Upper lobe of right lung (tissue), 1 donor: ENCODE measurements at regions not wholly inside any gene's neighbourhood (a gene's known extent, or its start where the extent isn't known, plus 50 kb on each side); places are given as distances from the start of the nearest gene placed in this dataset.

Experiments used
- ATAC-seq: fragments of 200-7000 bp; cut with Tn5 transposase; one replicate; pipeline ENCODE4 v1.9.1; 2020; ENCODE audit warnings: mild to moderate bottlenecking, moderate library complexity
- DNase-seq: peaks from one replicate; pipeline ENCODE4 v3.0.0-alpha.2; 2020
- H3K27ac ChIP-seq: fragments of 200-600 bp; one replicate; pipeline ENCODE4 v1.8.0; 2022
- H3K27me3 ChIP-seq: fragments of 200-600 bp; one replicate; pipeline ENCODE4 v1.8.0; 2022; ENCODE audit warnings: mild to moderate bottlenecking
- H3K36me3 ChIP-seq: fragments of 200-600 bp; one replicate; pipeline ENCODE4 v1.8.0; 2022
- H3K4me1 ChIP-seq: fragments of 200-600 bp; one replicate; pipeline ENCODE4 v1.8.0; 2022
- H3K4me3 ChIP-seq: fragments of 200-600 bp; one replicate; pipeline ENCODE4 v1.8.0; 2022; ENCODE audit warnings: mild to moderate bottlenecking
- H3K9me3 ChIP-seq: fragments of 200-600 bp; one replicate; pipeline ENCODE4 v1.8.0; 2022
- intact Hi-C: fragments of 100-400 bp; cut with DNase I; formaldehyde crosslinking; loops from one replicate; pipeline ENCODE4 v1.11.0; 2022
- TF ChIP-seq, protein P1 (sequence below): fragments of 200-600 bp; IDR thresholded peaks from one replicate; pipeline ENCODE4 v1.8.0; 2022; ENCODE audit warnings: antibody characterized with exemption
- donor health status: DM: no; HTN: yes; CAD: no; lungs with severe emphysema.

DNA sequence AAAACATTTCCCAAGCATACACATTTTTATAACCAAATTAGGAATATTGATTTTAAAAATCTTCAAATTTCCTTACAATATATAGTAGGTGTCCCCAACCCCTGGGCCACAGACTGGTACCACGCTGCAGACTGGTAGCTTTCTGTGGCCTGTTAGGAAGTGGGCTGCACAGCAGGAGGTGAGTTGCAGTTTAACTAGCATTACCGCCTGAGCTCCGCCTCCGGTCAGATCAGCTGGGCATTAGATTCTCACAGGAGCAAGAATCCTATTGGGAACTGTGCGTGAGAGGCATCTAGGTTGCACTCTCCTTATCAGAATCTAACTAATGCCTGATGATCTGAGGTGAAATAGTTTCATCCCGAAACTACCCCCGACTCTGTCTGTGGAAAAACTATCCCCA lies 62.1 kb downstream of the ZWINT start:
- H3K9me3 ChIP-seq = no peaks in the 10 kb centered on the region
- intact Hi-C loops = no loop called here
- ATAC-seq (no peak), DNase-seq (no peak)
- H3K4me3 ChIP-seq = no peak overlapping the region
- no peaks in the 10 kb centered on the region for H3K27me3 ChIP-seq
- H3K27ac ChIP-seq = no peak overlapping the region
- TF ChIP-seq, protein P1, sequence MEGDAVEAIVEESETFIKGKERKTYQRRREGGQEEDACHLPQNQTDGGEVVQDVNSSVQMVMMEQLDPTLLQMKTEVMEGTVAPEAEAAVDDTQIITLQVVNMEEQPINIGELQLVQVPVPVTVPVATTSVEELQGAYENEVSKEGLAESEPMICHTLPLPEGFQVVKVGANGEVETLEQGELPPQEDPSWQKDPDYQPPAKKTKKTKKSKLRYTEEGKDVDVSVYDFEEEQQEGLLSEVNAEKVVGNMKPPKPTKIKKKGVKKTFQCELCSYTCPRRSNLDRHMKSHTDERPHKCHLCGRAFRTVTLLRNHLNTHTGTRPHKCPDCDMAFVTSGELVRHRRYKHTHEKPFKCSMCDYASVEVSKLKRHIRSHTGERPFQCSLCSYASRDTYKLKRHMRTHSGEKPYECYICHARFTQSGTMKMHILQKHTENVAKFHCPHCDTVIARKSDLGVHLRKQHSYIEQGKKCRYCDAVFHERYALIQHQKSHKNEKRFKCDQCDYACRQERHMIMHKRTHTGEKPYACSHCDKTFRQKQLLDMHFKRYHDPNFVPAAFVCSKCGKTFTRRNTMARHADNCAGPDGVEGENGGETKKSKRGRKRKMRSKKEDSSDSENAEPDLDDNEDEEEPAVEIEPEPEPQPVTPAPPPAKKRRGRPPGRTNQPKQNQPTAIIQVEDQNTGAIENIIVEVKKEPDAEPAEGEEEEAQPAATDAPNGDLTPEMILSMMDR = no peak
- H3K4me1 ChIP-seq = no peaks in the 10 kb centered on the region
- no peaks in the 10 kb centered on the region for H3K36me3 ChIP-seq

DNA sequence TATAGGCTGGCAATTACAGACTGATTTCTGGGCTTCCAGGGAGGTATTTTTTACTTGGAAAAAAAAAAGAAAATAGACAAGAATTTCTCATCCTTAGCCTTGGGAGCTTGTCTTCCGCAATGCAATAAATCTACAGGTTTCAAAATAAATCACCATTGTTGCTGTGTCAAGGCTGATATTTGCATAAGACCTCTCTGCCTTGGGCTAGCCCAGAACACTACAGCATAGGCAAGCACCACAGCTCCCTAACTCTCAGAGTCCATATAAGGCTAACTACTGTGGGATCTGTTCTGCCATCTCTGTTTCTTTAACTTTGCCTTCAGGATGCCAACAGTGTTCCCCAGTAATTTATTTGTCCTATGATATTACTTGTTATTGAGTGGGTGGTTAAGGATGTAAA lies 64.4 kb downstream of the ZWINT start:
- H3K4me1 ChIP-seq = no peaks in the 10 kb centered on the region
- TF ChIP-seq, protein P1 = no peak
- H3K27me3 ChIP-seq = no peaks in the 10 kb centered on the region
- no peaks in the 10 kb centered on the region for H3K9me3 ChIP-seq
- intact Hi-C loops = no loop called here
- H3K4me3 ChIP-seq = no peak overlapping the region
- no peak for ATAC-seq
- no peak overlapping the region for H3K27ac ChIP-seq
- no peaks in the 10 kb centered on the region for H3K36me3 ChIP-seq
- no peak for DNase-seq

DNA sequence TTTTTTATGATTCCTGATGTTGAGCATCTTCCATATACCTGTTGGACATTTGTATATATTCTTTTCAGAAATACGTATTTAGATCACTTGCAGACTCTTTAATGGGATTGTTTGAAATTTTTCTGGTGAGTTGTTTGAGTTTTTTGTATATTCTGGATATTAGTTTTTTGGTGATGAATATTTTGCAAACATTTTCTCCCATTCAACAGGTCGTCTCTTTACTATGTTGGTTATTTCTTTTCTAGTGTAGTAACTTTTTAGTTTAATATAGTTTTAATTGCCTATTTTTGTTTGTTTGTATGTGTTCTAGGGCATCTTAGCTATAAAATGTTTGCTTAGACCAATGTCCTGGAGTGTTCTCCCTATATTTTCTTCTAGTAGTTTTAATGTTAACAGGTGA lies 72.7 kb downstream of the ZWINT start:
- H3K4me1 ChIP-seq = no peaks in the 10 kb centered on the region
- no peak overlapping the region for H3K4me3 ChIP-seq
- ATAC-seq = no peak
- intact Hi-C loops = no loop called here
- TF ChIP-seq, protein P1 = no peak
- no peaks in the 10 kb centered on the region for H3K9me3 ChIP-seq
- H3K27me3 ChIP-seq = no peaks in the 10 kb centered on the region
- DNase-seq = no peak
- H3K36me3 ChIP-seq = no peaks in the 10 kb centered on the region
- no peak overlapping the region for H3K27ac ChIP-seq

DNA sequence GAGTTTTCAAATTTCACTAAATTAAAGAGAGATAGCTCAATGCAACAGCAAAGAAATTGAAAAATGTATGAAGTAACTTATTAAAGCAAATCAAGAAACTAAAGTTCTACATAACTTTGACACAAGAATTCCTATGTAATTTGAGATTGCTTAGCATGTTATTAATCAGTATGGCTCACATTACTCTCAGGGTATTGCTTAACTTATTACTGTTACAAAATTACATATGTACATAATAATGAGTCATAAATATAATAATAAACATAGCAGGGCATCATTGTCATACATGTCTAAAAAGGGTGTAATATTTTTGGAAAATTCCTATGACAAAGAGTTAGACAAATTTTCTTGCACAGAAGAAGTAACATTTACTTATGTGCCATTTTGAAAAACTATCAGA lies 75.0 kb downstream of the ZWINT start:
- no peak overlapping the region for H3K4me3 ChIP-seq
- no peaks in the 10 kb centered on the region for H3K27me3 ChIP-seq
- intact Hi-C loops = no loop called here
- H3K36me3 ChIP-seq = no peaks in the 10 kb centered on the region
- no peak for ATAC-seq
- H3K4me1 ChIP-seq = no peaks in the 10 kb centered on the region
- TF ChIP-seq, protein P1 = no peak
- no peak overlapping the region for H3K27ac ChIP-seq
- H3K9me3 ChIP-seq = no peaks in the 10 kb centered on the region
- no peak for DNase-seq

DNA sequence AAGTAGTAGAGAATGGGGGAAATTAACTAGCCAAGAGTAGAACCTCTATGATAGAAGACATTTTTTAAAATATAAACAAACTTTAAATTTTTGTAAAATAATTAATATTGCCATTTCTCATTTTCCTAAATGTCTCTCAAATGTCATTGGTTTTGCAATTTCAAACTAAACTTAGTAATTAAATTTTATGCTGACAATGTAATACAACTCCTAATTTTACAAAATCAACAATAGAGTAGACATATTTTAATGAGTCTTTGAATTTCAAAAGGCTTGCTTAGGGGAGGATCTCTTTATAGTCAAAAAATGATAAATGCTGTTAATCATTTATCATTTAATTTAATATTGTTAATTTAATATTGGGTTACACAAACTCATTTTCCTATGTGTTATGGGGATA lies 81.8 kb downstream of the ZWINT start:
- Histone ChIP-seq H3K27me3 (no peaks in the 10 kb centered on the region), H3K36me3 (no peaks in the 10 kb centered on the region), H3K4me3 (no peak overlapping the region), H3K27ac (no peak overlapping the region), H3K4me1 (no peaks in the 10 kb centered on the region), H3K9me3 (no peaks in the 10 kb centered on the region)
- TF ChIP-seq, protein P1 = no peak
- ATAC-seq = no peak
- no peak for DNase-seq
- intact Hi-C loops = no loop called here

DNA sequence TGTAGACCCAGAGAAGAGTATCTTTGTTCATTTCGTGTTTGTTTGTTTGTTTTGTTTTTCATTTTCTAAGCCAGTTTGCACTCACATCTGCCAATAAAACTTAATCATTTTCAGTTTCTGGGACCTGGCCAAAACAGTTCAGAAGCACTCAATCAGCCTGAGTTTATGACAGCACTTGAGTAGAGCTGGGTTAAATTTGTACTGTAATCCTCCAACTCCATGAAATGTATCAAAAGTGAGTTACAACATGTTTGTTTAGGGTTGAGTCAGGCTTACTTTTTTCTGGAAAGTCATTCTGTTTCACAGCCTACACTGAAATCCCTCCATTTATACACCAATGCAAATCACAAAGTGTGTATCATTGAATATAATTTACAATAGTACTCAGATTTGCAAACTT lies 91.9 kb downstream of the ZWINT start:
- Histone ChIP-seq H3K4me3 (no peak overlapping the region), H3K9me3 (no peaks in the 10 kb centered on the region), H3K4me1 (no peaks in the 10 kb centered on the region), H3K27ac (no peak overlapping the region), H3K36me3 (no peaks in the 10 kb centered on the region), H3K27me3 (no peaks in the 10 kb centered on the region)
- DNase-seq (no peak), ATAC-seq (no peak)
- intact Hi-C loops = no loop called here
- TF ChIP-seq, protein P1 = no peak
